ENCODE measurements at regions not wholly inside any gene's neighbourhood (a gene's known extent, or its start where the extent isn't known, plus 50 kb on each side); places are given as distances from the start of the nearest gene placed in this dataset.

DNA sequence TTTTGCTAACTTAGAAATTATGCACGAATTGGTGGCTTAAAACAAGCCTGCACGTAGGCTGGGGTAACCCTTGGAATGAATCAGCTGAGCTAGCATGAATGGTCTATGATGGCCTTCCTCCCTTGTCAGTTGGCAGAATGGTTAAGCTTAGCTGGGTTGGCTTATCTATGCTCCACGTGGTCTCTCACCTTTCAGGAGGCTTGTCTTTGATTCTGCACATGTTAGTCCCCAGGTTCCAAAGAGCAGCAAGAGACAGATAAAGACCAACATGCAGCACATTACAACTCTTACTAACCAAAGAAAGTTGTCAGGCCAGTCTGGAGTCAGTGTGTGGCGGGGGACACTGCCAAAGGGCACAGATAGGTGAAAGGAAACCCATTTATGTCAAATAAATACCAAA lies 700.9 kb upstream of the SYT4 start:
- TF ChIP-seq, protein P1, sequence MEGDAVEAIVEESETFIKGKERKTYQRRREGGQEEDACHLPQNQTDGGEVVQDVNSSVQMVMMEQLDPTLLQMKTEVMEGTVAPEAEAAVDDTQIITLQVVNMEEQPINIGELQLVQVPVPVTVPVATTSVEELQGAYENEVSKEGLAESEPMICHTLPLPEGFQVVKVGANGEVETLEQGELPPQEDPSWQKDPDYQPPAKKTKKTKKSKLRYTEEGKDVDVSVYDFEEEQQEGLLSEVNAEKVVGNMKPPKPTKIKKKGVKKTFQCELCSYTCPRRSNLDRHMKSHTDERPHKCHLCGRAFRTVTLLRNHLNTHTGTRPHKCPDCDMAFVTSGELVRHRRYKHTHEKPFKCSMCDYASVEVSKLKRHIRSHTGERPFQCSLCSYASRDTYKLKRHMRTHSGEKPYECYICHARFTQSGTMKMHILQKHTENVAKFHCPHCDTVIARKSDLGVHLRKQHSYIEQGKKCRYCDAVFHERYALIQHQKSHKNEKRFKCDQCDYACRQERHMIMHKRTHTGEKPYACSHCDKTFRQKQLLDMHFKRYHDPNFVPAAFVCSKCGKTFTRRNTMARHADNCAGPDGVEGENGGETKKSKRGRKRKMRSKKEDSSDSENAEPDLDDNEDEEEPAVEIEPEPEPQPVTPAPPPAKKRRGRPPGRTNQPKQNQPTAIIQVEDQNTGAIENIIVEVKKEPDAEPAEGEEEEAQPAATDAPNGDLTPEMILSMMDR (IDR thresholded peaks at IDR 0.05; ENCODE audit: insufficient read depth, low read length, poor library complexity, severe bottlenecking), result no peak
- no peak for TF ChIP-seq EZH2phosphoT487 (conservative IDR thresholded peaks at IDR 0.05; ENCODE audit: low read length)

Measured in SU-DHL-6 (cell line).